ENCODE measurements at regions not wholly inside any gene's neighbourhood (a gene's known extent, or its start where the extent isn't known, plus 50 kb on each side); places are given as distances from the start of the nearest gene placed in this dataset.
A peak's percentile ranks its signal among the peaks of the same experiment; 100 is the strongest.

- DNase-seq (ENCODE audit: low read depth), result peak; percentile 86
- H3K4me3 ChIP-seq (ENCODE audit: low read length), result no peak overlapping the region
- TF ChIP-seq, protein P1, sequence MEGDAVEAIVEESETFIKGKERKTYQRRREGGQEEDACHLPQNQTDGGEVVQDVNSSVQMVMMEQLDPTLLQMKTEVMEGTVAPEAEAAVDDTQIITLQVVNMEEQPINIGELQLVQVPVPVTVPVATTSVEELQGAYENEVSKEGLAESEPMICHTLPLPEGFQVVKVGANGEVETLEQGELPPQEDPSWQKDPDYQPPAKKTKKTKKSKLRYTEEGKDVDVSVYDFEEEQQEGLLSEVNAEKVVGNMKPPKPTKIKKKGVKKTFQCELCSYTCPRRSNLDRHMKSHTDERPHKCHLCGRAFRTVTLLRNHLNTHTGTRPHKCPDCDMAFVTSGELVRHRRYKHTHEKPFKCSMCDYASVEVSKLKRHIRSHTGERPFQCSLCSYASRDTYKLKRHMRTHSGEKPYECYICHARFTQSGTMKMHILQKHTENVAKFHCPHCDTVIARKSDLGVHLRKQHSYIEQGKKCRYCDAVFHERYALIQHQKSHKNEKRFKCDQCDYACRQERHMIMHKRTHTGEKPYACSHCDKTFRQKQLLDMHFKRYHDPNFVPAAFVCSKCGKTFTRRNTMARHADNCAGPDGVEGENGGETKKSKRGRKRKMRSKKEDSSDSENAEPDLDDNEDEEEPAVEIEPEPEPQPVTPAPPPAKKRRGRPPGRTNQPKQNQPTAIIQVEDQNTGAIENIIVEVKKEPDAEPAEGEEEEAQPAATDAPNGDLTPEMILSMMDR (IDR thresholded peaks at IDR 0.05; ENCODE audit: insufficient read depth, low read depth, low read length, missing control alignments), result no peak
These were observed 116.0 kb upstream of the PUDP start for GRCh38 chrX:7263961-7264360.

- no peak overlapping the region for H3K4me3 ChIP-seq (ENCODE audit: low read length)
- peak; percentile 78 for DNase-seq (ENCODE audit: low read depth)
- TF ChIP-seq, protein P1 (IDR thresholded peaks at IDR 0.05; ENCODE audit: insufficient read depth, low read depth, low read length, missing control alignments), result no peak
These were observed 115.4 kb upstream of the PUDP start for GRCh38 chrX:7263330-7263729.

DNA sequence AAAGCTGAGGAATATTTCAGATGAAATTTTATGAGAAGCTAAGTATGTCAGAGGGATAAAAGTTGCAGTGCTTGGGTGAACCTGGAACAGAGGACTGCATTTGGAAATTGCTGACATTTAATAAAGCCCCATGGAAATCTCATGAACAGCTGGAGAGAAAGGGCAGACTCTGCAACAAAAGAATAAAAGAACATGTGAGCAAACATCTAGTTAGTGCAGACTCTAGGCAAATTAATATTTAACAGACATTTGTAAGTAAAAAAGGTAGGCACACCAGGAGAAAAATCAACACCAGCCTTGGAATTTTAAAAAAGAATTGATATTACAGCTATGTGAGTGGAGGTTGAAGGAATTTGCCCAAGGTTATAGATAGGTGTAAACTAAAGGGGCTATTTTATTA lies 114.6 kb upstream of the PUDP start:
- H3K4me3 ChIP-seq (ENCODE audit: low read length), result no peak overlapping the region
- TF ChIP-seq, protein P1 (IDR thresholded peaks at IDR 0.05; ENCODE audit: insufficient read depth, low read depth, low read length, missing control alignments), result no peak
- no peak for DNase-seq (ENCODE audit: low read depth)

DNA sequence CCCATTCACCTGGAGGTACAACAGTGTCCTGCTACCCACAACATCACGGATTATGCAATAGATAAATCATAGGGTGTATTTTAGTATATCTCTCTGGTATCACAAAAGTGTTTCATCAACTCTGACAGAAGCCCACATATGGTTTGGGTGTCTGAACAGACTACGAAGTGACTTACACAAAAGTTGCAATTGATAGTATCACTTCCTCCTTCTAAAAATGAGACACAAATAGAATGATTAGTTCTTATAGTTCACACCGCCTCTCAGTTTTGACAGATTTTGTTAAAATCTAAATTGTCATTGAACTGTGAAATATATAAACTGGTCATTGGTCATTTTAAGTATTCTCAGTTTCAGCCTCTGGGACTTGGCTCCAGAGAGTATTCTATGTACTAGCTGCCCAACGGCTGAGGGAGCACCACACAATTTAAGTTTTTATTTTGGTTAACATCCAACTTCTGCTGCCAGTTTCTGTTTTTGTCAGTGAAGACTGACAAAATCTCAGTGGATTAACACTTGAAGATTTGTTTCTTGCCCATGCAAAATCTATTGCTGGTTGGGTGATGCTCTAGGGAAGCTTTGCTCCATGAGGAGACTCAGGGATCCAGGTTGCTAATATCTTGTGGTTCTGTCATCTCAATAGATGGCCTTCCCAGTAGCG lies 113.8 kb upstream of the PUDP start:
- no peak for DNase-seq (ENCODE audit: low read depth)
- TF ChIP-seq, protein P1 (IDR thresholded peaks at IDR 0.05; ENCODE audit: insufficient read depth, low read depth, low read length, missing control alignments), result no peak
- no peak overlapping the region for H3K4me3 ChIP-seq (ENCODE audit: low read length)

- H3K4me3 ChIP-seq (ENCODE audit: low read length), result no peak overlapping the region
- TF ChIP-seq, protein P1 (IDR thresholded peaks at IDR 0.05; ENCODE audit: insufficient read depth, low read depth, low read length, missing control alignments), result no peak
These were observed 106.2 kb upstream of the PUDP start for GRCh38 chrX:7254144-7254543.

GRCh38 chrX:7253565-7253964 lies 105.6 kb upstream of the PUDP start:
- H3K4me3 ChIP-seq (ENCODE audit: low read length), result no peak overlapping the region
- DNase-seq (ENCODE audit: low read depth), result no peak
- TF ChIP-seq, protein P1 (IDR thresholded peaks at IDR 0.05; ENCODE audit: insufficient read depth, low read depth, low read length, missing control alignments), result no peak

More at GRCh38 chrX:7254144-7254543, 106.2 kb upstream of the PUDP start:
- DNase-seq (ENCODE audit: low read depth), result no peak

GRCh38 chrX:7252013-7252610 lies 104.2 kb upstream of the PUDP start:
- TF ChIP-seq, protein P1 (IDR thresholded peaks at IDR 0.05; ENCODE audit: insufficient read depth, low read depth, low read length, missing control alignments), result no peak

More at GRCh38 chrX:7252013-7252610, 104.2 kb upstream of the PUDP start:
- H3K4me3 ChIP-seq (ENCODE audit: low read length), result no peak overlapping the region
- peak; percentile 78 for DNase-seq (ENCODE audit: low read depth)
